GM12892 (cell line): ENCODE measurements at regions not wholly inside any gene's neighbourhood (a gene's known extent, or its start where the extent isn't known, plus 50 kb on each side); places are given as distances from the start of the nearest gene placed in this dataset.

ENCODE experiments used
- POLR2A ChIP-seq: IDR thresholded peaks from 2 replicates; pipeline ENCODE4 v1.6.1; 2011; ENCODE audit warnings: low read depth, low read length, control low read depth
- POLR2AphosphoS5 ChIP-seq: IDR thresholded peaks from 2 replicates; pipeline ENCODE4 v1.6.1; 2011; ENCODE audit warnings: low read depth, low read length, control low read depth

- no peak for TF ChIP-seq POLR2AphosphoS5
- no peak for TF ChIP-seq POLR2A
Observed at GRCh38 chr3:25885544-25885943, 95.7 kb downstream of the OXSM start.
